Fibroblast of skin of right quadriceps (primary cell): ENCODE measurements at regions not wholly inside any gene's neighbourhood (a gene's known extent, or its start where the extent isn't known, plus 50 kb on each side); places are given as distances from the start of the nearest gene placed in this dataset.
"Not testable (repeated sequence)": the region's sequence is repeated elsewhere in the genome, so short reads cannot be mapped to it uniquely, and the experiment has no call there.

Experiments
- DNase-seq: peaks from one replicate; pipeline ENCODE4 v3.0.0-alpha.2; 2013

GRCh38 chr6:4347877-4348276, 212.5 kb upstream of the ECI2 start:
- DNase-seq, result no peak

GRCh38 chr6:4346659-4347333, 211.4 kb upstream of the ECI2 start:
- DNase-seq, result no peak

- DNase-seq, result no peak
Measured at GRCh38 chr6:4345543-4345942, 210.2 kb upstream of the ECI2 start.

- peak; percentile 23 for DNase-seq
Measured at GRCh38 chr6:4344317-4344899, 209.0 kb upstream of the ECI2 start.

GRCh38 chr6:4342407-4343137, 207.2 kb upstream of the ECI2 start:
- no peak for DNase-seq

- DNase-seq, result no peak
Measured at GRCh38 chr6:4341078-4341797, 205.9 kb upstream of the ECI2 start.

GRCh38 chr6:4340544-4340943, 205.2 kb upstream of the ECI2 start:
- no peak for DNase-seq

GRCh38 chr6:4338884-4339283, 203.5 kb upstream of the ECI2 start:
- DNase-seq, result no peak

GRCh38 chr6:4336778-4337442, 201.5 kb upstream of the ECI2 start:
- DNase-seq, result no peak

GRCh38 chr6:4336084-4336483, 200.7 kb upstream of the ECI2 start:
- DNase-seq, result no peak

GRCh38 chr6:4334158-4334740, 198.9 kb upstream of the ECI2 start:
- DNase-seq, result not testable (repeated sequence)

- no peak for DNase-seq
Measured at GRCh38 chr6:4327841-4328240, 192.5 kb upstream of the ECI2 start.

GRCh38 chr6:4324746-4325145, 189.4 kb upstream of the ECI2 start:
- DNase-seq, result peak; percentile 36

GRCh38 chr6:4323322-4323721, 187.9 kb upstream of the ECI2 start:
- DNase-seq, result no peak

- DNase-seq, result no peak
Measured at GRCh38 chr6:4322846-4323309, 187.5 kb upstream of the ECI2 start.

GRCh38 chr6:4322134-4322845, 186.9 kb upstream of the ECI2 start:
- DNase-seq, result no peak

GRCh38 chr6:4320860-4321259, 185.5 kb upstream of the ECI2 start:
- DNase-seq, result peak; percentile 98

GRCh38 chr6:4319981-4320683, 184.8 kb upstream of the ECI2 start:
- peak; percentile 75 for DNase-seq

- DNase-seq, result no peak
Measured at GRCh38 chr6:4318321-4318720, 182.9 kb upstream of the ECI2 start.

- DNase-seq, result peak; percentile 88
Measured at GRCh38 chr6:4316867-4317400, 181.6 kb upstream of the ECI2 start.

- no peak for DNase-seq
Measured at GRCh38 chr6:4314201-4314707, 178.9 kb upstream of the ECI2 start.
